ENCODE measurements at regions not wholly inside any gene's neighbourhood (a gene's known extent, or its start where the extent isn't known, plus 50 kb on each side); places are given as distances from the start of the nearest gene placed in this dataset.
"Not testable (repeated sequence)": the region's sequence is repeated elsewhere in the genome, so short reads cannot be mapped to it uniquely, and the experiment has no call there.

GRCh38 chr5:153372425-153373129, 117.9 kb upstream of the GRIA1 start:
- H3K27me3 ChIP-seq = no peaks in the 10 kb centered on the region
- no peak for DNase-seq
- intact Hi-C loops (cut with DNase I) = no loop called here
- H3K9me3 ChIP-seq = no peaks in the 10 kb centered on the region
- no peak for TF ChIP-seq EP300 (IDR thresholded peaks at IDR 0.05)
- TF ChIP-seq CTCF (IDR thresholded peaks at IDR 0.05) = no peak
- no peak for TF ChIP-seq POLR2A (IDR thresholded peaks at IDR 0.05)
- 48 to 55% methylated on average over 6 of the region's 6 CpGs for whole genome bisulfite sequencing, 2 donors
- H3K36me3 ChIP-seq = no peaks in the 10 kb centered on the region
- H3K27ac ChIP-seq = no peak overlapping the region
- no peaks in the 10 kb centered on the region for H3K4me1 ChIP-seq
- no peak overlapping the region for H3K4me3 ChIP-seq

- no peaks in the 10 kb centered on the region for H3K36me3 ChIP-seq
- WGBS, 2 donors = 89 to 90% methylated on average over 4 of the region's 4 CpGs
- H3K4me1 ChIP-seq = no peaks in the 10 kb centered on the region
- no peaks in the 10 kb centered on the region for H3K27me3 ChIP-seq
- TF ChIP-seq POLR2AphosphoS5 (IDR thresholded peaks at IDR 0.05) (no peak), EP300 (IDR thresholded peaks at IDR 0.05) (no peak), POLR2A (IDR thresholded peaks at IDR 0.05) (no peak)
- intact Hi-C loops (cut with DNase I) = no loop called here
- H3K4me3 ChIP-seq = no peak overlapping the region
- H3K27ac ChIP-seq = no peak overlapping the region
- DNase-seq = no peak
- H3K9me3 ChIP-seq = no peaks in the 10 kb centered on the region
These were observed 117.4 kb upstream of the GRIA1 start for GRCh38 chr5:153373130-153373498.

- H3K4me3 ChIP-seq; H3K36me3 ChIP-seq; H3K9me3 ChIP-seq; H3K4me1 ChIP-seq; intact Hi-C loops (cut with DNase I); DNase-seq; H3K27me3 ChIP-seq; H3K27ac ChIP-seq: not testable (repeated sequence)
- 89 to 94% methylated on average over 10 of the region's 10 CpGs for WGBS, 2 donors
These were observed 108.8 kb upstream of the GRIA1 start for GRCh38 chr5:153381630-153382029.

- Histone ChIP-seq H3K27ac (no peak overlapping the region), H3K36me3 (no peaks in the 10 kb centered on the region), H3K4me3 (no peak overlapping the region), H3K27me3 (no peaks in the 10 kb centered on the region), H3K4me1 (no peaks in the 10 kb centered on the region), H3K9me3 (no peaks in the 10 kb centered on the region)
- intact Hi-C loops (cut with DNase I) = no loop called here
- DNase-seq = no peak
- TF ChIP-seq CTCF (IDR thresholded peaks at IDR 0.05) (no peak), POLR2A (IDR thresholded peaks at IDR 0.05) (no peak), POLR2AphosphoS5 (IDR thresholded peaks at IDR 0.05) (no peak), EP300 (IDR thresholded peaks at IDR 0.05) (no peak)
These were observed 99.9 kb upstream of the GRIA1 start for GRCh38 chr5:153390569-153390968.

GRCh38 chr5:153399595-153399994, 90.9 kb upstream of the GRIA1 start:
- TF ChIP-seq CTCF (IDR thresholded peaks at IDR 0.05) = no peak
- no peak for TF ChIP-seq POLR2AphosphoS5 (IDR thresholded peaks at IDR 0.05)
- TF ChIP-seq EP300 (IDR thresholded peaks at IDR 0.05) = no peak
- no peak for TF ChIP-seq POLR2A (IDR thresholded peaks at IDR 0.05)
- H3K4me1 ChIP-seq = no peaks in the 10 kb centered on the region
- 52 to 63% methylated on average over 2 of the region's 2 CpGs for WGBS, 2 donors
- no peak overlapping the region for H3K27ac ChIP-seq
- no peaks in the 10 kb centered on the region for H3K27me3 ChIP-seq
- H3K9me3 ChIP-seq = peaks cover 0 to 3% (median 0%) of the 10 kb centered on the region in 4 donors
- no peak overlapping the region for H3K4me3 ChIP-seq
- intact Hi-C loops (cut with DNase I) = no loop called here
- DNase-seq = no peak
- H3K36me3 ChIP-seq = no peaks in the 10 kb centered on the region

- Histone ChIP-seq H3K36me3 (no peaks in the 10 kb centered on the region), H3K27ac (no peak overlapping the region), H3K4me3 (no peak overlapping the region), H3K27me3 (no peaks in the 10 kb centered on the region), H3K9me3 (peaks cover 0 to 4% (median 0%) of the 10 kb centered on the region in 4 donors), H3K4me1 (no peaks in the 10 kb centered on the region)
- no peak for DNase-seq
- TF ChIP-seq POLR2A (IDR thresholded peaks at IDR 0.05) = no peak
- no peak for TF ChIP-seq EP300 (IDR thresholded peaks at IDR 0.05)
- no peak for TF ChIP-seq CTCF (IDR thresholded peaks at IDR 0.05)
- TF ChIP-seq POLR2AphosphoS5 (IDR thresholded peaks at IDR 0.05) = no peak
- 67 to 84% methylated on average over 2 of the region's 2 CpGs for WGBS, 2 donors
- intact Hi-C loops (cut with DNase I) = no loop called here
These were observed 89.5 kb upstream of the GRIA1 start for GRCh38 chr5:153400931-153401330.

Measured in sigmoid colon (tissue), 6 donors.